ENCODE measurements at regions not wholly inside any gene's neighbourhood (a gene's known extent, or its start where the extent isn't known, plus 50 kb on each side); places are given as distances from the start of the nearest gene placed in this dataset.
"Not testable (repeated sequence)": the region's sequence is repeated elsewhere in the genome, so short reads cannot be mapped to it uniquely, and the experiment has no call there.

- BruUV-seq (replicated peaks), result no TSS peak
- no peaks in the 10 kb centered on the region for H4K20me1 ChIP-seq (replicated peaks; ENCODE audit: control insufficient read depth, extremely low read depth, insufficient read depth, low read length)
- no peak overlapping the region for H3K4me2 ChIP-seq (ENCODE audit: insufficient read depth, low read length)
- no peaks in the 10 kb centered on the region for H3K4me1 ChIP-seq (ENCODE audit: control insufficient read depth, extremely low read depth, insufficient read depth, low read length)
- ChIA-PET POLR2A (no interaction called here), CTCF (no interaction called here)
- H3K9me3 ChIP-seq (replicated peaks; ENCODE audit: control insufficient read depth, insufficient read depth, low read length), result no peaks in the 10 kb centered on the region
- no peaks in the 10 kb centered on the region for H3K79me2 ChIP-seq (ENCODE audit: control insufficient read depth, insufficient read depth, low read length)
- H3K27ac ChIP-seq (ENCODE audit: insufficient read depth, low read depth, low read length), result no peak overlapping the region
- FAIRE-seq, result no peak
- H3K4me3 ChIP-seq (replicated peaks in 1 of 3; ENCODE audit: insufficient read depth in 1 of 3, low read depth in 1 of 3, low read length in 3 of 3), result no peak overlapping the region
- TF ChIP-seq JUN (IDR thresholded peaks at IDR 0.05; ENCODE audit: borderline replicate concordance, insufficient read depth, insufficient read length, low read depth) (no peak), EZH2 (IDR thresholded peaks at IDR 0.05; ENCODE audit: borderline replicate concordance, low read depth, low read length, severe bottlenecking) (no peak), MAX (IDR thresholded peaks at IDR 0.05; ENCODE audit: insufficient read depth, insufficient read length) (no peak), CTCF (IDR thresholded peaks at IDR 0.05; ENCODE audit: extremely low read depth in 1 of 2, insufficient read depth in 1 of 2, low read depth in 1 of 2, low read length in 2 of 2) (no peak), FOS (IDR thresholded peaks at IDR 0.05; ENCODE audit: borderline replicate concordance, insufficient read depth, low read length) (no peak), POLR2A (IDR thresholded peaks at IDR 0.05; ENCODE audit: low read depth, low read length) (no peak), GATA2 (IDR thresholded peaks at IDR 0.05; ENCODE audit: insufficient read depth, insufficient read length, low read depth, low read length) (no peak), MYC (IDR thresholded peaks at IDR 0.05; ENCODE audit: low read depth, low read length) (no peak), POLR2AphosphoS5 (IDR thresholded peaks at IDR 0.05; ENCODE audit: insufficient read depth, low read depth, low read length) (no peak)
- dilution Hi-C loops (cut with MboI; ENCODE audit: extremely low pct_ligation_motif_present, low sequenced_read_pairs), result no loop called here
- DNase-seq (ENCODE audit: low read depth, low spot score), result no peak
- no peak overlapping the region for H3K9ac ChIP-seq (replicated peaks; ENCODE audit: extremely low read depth, insufficient read depth, low read length)
- H3K36me3 ChIP-seq (ENCODE audit: control insufficient read depth in 2 of 2, extremely low read depth in 1 of 2, insufficient read depth in 2 of 2, low read length in 2 of 2), result no peaks in the 10 kb centered on the region
- no peak overlapping the region for H2AFZ ChIP-seq (ENCODE audit: low read depth, low read length)
- intact Hi-C loops (cut with micrococcal nuclease), result no loop called here
- H3K27me3 ChIP-seq (ENCODE audit: control insufficient read depth in 2 of 2, insufficient read depth in 2 of 2, low read length in 2 of 2), result no peaks in the 10 kb centered on the region
- no peaks in the 10 kb centered on the region for H3K9me1 ChIP-seq (replicated peaks; ENCODE audit: control insufficient read depth, extremely low read depth, insufficient read depth, low read length)
These were observed 58.3 kb upstream of the DEFB108B start for GRCh38 chr11:71774603-71775222.

GRCh38 chr11:71780116-71780515, 52.9 kb upstream of the DEFB108B start:
- DNase-seq (ENCODE audit: low read depth, low spot score); H3K9me1 ChIP-seq (replicated peaks; ENCODE audit: control insufficient read depth, extremely low read depth, insufficient read depth, low read length); H4K20me1 ChIP-seq (replicated peaks; ENCODE audit: control insufficient read depth, extremely low read depth, insufficient read depth, low read length); CTCF ChIA-PET; FAIRE-seq; H3K36me3 ChIP-seq (ENCODE audit: control insufficient read depth in 2 of 2, extremely low read depth in 1 of 2, insufficient read depth in 2 of 2, low read length in 2 of 2); H2AFZ ChIP-seq (ENCODE audit: low read depth, low read length); dilution Hi-C loops (cut with MboI; ENCODE audit: extremely low pct_ligation_motif_present, low sequenced_read_pairs); H3K4me1 ChIP-seq (ENCODE audit: control insufficient read depth, extremely low read depth, insufficient read depth, low read length); H3K4me2 ChIP-seq (ENCODE audit: insufficient read depth, low read length); H3K9ac ChIP-seq (replicated peaks; ENCODE audit: extremely low read depth, insufficient read depth, low read length); BruUV-seq (replicated peaks); H3K9me3 ChIP-seq (replicated peaks; ENCODE audit: control insufficient read depth, insufficient read depth, low read length); H3K27ac ChIP-seq (ENCODE audit: insufficient read depth, low read depth, low read length); H3K79me2 ChIP-seq (ENCODE audit: control insufficient read depth, insufficient read depth, low read length); H3K27me3 ChIP-seq (ENCODE audit: control insufficient read depth in 2 of 2, insufficient read depth in 2 of 2, low read length in 2 of 2); POLR2A ChIA-PET; H3K4me3 ChIP-seq (replicated peaks in 1 of 3; ENCODE audit: insufficient read depth in 1 of 3, low read depth in 1 of 3, low read length in 3 of 3): not testable (repeated sequence)
- intact Hi-C loops (cut with micrococcal nuclease), result loop anchor here (10.0 kb wide), 1 partner anchor 325 kb away; the partner anchor contains the start of gene NADSYN1

GRCh38 chr11:71780771-71781170, 52.2 kb upstream of the DEFB108B start:
- intact Hi-C loops (cut with micrococcal nuclease), result loop anchor here (10.0 kb wide), 1 partner anchor 326 kb away; the partner anchor contains the start of gene NADSYN1
- H3K79me2 ChIP-seq (ENCODE audit: control insufficient read depth, insufficient read depth, low read length); H3K27me3 ChIP-seq (ENCODE audit: control insufficient read depth in 2 of 2, insufficient read depth in 2 of 2, low read length in 2 of 2); H3K4me1 ChIP-seq (ENCODE audit: control insufficient read depth, extremely low read depth, insufficient read depth, low read length); H3K4me2 ChIP-seq (ENCODE audit: insufficient read depth, low read length); DNase-seq (ENCODE audit: low read depth, low spot score); H3K9me1 ChIP-seq (replicated peaks; ENCODE audit: control insufficient read depth, extremely low read depth, insufficient read depth, low read length); BruUV-seq (replicated peaks); H3K4me3 ChIP-seq (replicated peaks in 1 of 3; ENCODE audit: insufficient read depth in 1 of 3, low read depth in 1 of 3, low read length in 3 of 3); H3K9ac ChIP-seq (replicated peaks; ENCODE audit: extremely low read depth, insufficient read depth, low read length); H2AFZ ChIP-seq (ENCODE audit: low read depth, low read length); H4K20me1 ChIP-seq (replicated peaks; ENCODE audit: control insufficient read depth, extremely low read depth, insufficient read depth, low read length); H3K27ac ChIP-seq (ENCODE audit: insufficient read depth, low read depth, low read length); FAIRE-seq; H3K9me3 ChIP-seq (replicated peaks; ENCODE audit: control insufficient read depth, insufficient read depth, low read length); H3K36me3 ChIP-seq (ENCODE audit: control insufficient read depth in 2 of 2, extremely low read depth in 1 of 2, insufficient read depth in 2 of 2, low read length in 2 of 2); dilution Hi-C loops (cut with MboI; ENCODE audit: extremely low pct_ligation_motif_present, low sequenced_read_pairs); POLR2A ChIA-PET: not testable (repeated sequence)
- CTCF ChIA-PET, result interaction anchor here (0.7 kb wide), 1 partner anchor 12 kb away, joined by 3 read pairs; no protein-coding TSS in a partner anchor

Data from endothelial cell of umbilical vein (primary cell).